ENCODE measurements at regions not wholly inside any gene's neighbourhood (a gene's known extent, or its start where the extent isn't known, plus 50 kb on each side); places are given as distances from the start of the nearest gene placed in this dataset.

DNA sequence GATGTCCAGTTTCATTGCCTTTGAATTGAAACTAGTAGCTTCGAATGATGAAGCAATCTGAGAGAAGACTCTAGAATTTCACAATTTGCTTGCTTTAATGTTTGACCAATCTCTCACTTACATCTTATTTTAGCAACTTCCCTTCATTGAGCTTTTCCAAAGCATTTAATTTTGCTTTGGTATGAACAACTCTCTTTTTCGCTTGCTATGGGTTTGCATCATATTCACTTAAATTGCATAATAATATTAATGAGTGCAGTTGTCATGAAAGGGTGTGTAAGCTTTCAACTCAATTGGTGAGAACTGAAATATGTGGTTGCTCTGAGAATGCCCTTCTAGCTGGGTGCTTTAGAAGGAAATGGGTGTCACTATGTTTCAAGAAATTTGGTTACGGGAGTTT is 309.2 kb downstream of the HLX start (continued):
- TF ChIP-seq, protein P1, sequence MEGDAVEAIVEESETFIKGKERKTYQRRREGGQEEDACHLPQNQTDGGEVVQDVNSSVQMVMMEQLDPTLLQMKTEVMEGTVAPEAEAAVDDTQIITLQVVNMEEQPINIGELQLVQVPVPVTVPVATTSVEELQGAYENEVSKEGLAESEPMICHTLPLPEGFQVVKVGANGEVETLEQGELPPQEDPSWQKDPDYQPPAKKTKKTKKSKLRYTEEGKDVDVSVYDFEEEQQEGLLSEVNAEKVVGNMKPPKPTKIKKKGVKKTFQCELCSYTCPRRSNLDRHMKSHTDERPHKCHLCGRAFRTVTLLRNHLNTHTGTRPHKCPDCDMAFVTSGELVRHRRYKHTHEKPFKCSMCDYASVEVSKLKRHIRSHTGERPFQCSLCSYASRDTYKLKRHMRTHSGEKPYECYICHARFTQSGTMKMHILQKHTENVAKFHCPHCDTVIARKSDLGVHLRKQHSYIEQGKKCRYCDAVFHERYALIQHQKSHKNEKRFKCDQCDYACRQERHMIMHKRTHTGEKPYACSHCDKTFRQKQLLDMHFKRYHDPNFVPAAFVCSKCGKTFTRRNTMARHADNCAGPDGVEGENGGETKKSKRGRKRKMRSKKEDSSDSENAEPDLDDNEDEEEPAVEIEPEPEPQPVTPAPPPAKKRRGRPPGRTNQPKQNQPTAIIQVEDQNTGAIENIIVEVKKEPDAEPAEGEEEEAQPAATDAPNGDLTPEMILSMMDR (IDR thresholded peaks at IDR 0.05): no peak
- TF ChIP-seq, protein P2, sequence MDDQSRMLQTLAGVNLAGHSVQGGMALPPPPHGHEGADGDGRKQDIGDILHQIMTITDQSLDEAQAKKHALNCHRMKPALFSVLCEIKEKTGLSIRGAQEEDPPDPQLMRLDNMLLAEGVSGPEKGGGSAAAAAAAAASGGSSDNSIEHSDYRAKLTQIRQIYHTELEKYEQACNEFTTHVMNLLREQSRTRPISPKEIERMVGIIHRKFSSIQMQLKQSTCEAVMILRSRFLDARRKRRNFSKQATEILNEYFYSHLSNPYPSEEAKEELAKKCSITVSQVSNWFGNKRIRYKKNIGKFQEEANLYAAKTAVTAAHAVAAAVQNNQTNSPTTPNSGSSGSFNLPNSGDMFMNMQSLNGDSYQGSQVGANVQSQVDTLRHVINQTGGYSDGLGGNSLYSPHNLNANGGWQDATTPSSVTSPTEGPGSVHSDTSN (IDR thresholded peaks at IDR 0.05): no peak
- TF ChIP-seq SIN3A (IDR thresholded peaks at IDR 0.05; ENCODE audit: borderline replicate concordance, low read depth, low read length) (no peak), GABPA (IDR thresholded peaks at IDR 0.05; ENCODE audit: low read depth) (no peak), EZH2phosphoT487 (IDR thresholded peaks at IDR 0.05; ENCODE audit: borderline replicate concordance, low read depth) (no peak), YY1 (IDR thresholded peaks at IDR 0.05; ENCODE audit: low read depth) (no peak), NFIC (IDR thresholded peaks at IDR 0.05; ENCODE audit: borderline replicate concordance) (no peak), EP300 (IDR thresholded peaks at IDR 0.05; ENCODE audit: borderline replicate concordance in 1 of 2, low read depth in 1 of 2, low read length in 1 of 2) (no peak)

DNA sequence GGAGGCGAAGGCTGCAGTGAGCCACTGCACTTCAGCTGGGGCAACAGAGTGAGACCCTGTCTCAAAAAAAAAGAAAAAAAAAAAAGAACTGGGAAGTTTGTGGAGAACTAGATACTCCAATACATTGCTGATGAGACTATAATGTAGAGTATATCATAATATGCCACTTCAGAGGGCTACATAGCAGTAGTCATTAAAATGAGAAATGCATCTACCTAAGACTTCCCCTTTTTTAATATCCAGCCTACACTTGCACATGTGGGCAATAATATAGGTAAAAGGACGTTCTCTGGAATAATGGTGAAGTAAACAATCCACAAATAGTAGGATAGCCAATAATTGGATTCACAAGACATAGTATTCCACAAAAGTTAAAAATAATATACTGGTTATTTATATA is 311.0 kb downstream of the HLX start:
- no peaks in the 10 kb centered on the region for H4K20me1 ChIP-seq (ENCODE audit: insufficient read depth)
- no peak overlapping the region for H3K4me2 ChIP-seq
- H3K9ac ChIP-seq: no peak overlapping the region
- no peak overlapping the region for H3K27ac ChIP-seq (ENCODE audit: low read depth in 2 of 2, low read length in 1 of 2)
- no peaks in the 10 kb centered on the region for H3K27me3 ChIP-seq (ENCODE audit: insufficient read depth)
- DNase-seq: no peak
- POLR2A ChIA-PET: no interaction called here
- no peaks in the 10 kb centered on the region; the same call in 1 of the 2 replicates for H3K9me2 ChIP-seq
- no peak for TF ChIP-seq RAD21 (IDR thresholded peaks at IDR 0.05; ENCODE audit: low read length)
- TF ChIP-seq TAF1 (IDR thresholded peaks at IDR 0.05; ENCODE audit: borderline replicate concordance, low read depth, low read length): no peak
- TF ChIP-seq RFX5 (IDR thresholded peaks at IDR 0.05; ENCODE audit: low read length): no peak
- TF ChIP-seq, protein P1 (IDR thresholded peaks at IDR 0.05): no peak
- no peak for TF ChIP-seq FOXJ3 (CRISPR knock-in tag; IDR thresholded peaks at IDR 0.05)
- no peak for TF ChIP-seq POLR2AphosphoS5 (IDR thresholded peaks at IDR 0.05; ENCODE audit: low read depth, low read length)
- TF ChIP-seq, protein P3, sequence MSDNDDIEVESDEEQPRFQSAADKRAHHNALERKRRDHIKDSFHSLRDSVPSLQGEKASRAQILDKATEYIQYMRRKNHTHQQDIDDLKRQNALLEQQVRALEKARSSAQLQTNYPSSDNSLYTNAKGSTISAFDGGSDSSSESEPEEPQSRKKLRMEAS (IDR thresholded peaks at IDR 0.05; ENCODE audit: low read depth): no peak
- TF ChIP-seq, protein P4, sequence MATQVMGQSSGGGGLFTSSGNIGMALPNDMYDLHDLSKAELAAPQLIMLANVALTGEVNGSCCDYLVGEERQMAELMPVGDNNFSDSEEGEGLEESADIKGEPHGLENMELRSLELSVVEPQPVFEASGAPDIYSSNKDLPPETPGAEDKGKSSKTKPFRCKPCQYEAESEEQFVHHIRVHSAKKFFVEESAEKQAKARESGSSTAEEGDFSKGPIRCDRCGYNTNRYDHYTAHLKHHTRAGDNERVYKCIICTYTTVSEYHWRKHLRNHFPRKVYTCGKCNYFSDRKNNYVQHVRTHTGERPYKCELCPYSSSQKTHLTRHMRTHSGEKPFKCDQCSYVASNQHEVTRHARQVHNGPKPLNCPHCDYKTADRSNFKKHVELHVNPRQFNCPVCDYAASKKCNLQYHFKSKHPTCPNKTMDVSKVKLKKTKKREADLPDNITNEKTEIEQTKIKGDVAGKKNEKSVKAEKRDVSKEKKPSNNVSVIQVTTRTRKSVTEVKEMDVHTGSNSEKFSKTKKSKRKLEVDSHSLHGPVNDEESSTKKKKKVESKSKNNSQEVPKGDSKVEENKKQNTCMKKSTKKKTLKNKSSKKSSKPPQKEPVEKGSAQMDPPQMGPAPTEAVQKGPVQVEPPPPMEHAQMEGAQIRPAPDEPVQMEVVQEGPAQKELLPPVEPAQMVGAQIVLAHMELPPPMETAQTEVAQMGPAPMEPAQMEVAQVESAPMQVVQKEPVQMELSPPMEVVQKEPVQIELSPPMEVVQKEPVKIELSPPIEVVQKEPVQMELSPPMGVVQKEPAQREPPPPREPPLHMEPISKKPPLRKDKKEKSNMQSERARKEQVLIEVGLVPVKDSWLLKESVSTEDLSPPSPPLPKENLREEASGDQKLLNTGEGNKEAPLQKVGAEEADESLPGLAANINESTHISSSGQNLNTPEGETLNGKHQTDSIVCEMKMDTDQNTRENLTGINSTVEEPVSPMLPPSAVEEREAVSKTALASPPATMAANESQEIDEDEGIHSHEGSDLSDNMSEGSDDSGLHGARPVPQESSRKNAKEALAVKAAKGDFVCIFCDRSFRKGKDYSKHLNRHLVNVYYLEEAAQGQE (IDR thresholded peaks at IDR 0.05; ENCODE audit: low read depth, low read length): no peak
- no peak for TF ChIP-seq NRF1 (IDR thresholded peaks at IDR 0.05; ENCODE audit: low read depth, low read length)
- no peak for TF ChIP-seq GABPA (IDR thresholded peaks at IDR 0.05; ENCODE audit: low read depth)
- TF ChIP-seq, protein P2 (IDR thresholded peaks at IDR 0.05): no peak
- TF ChIP-seq, protein P5, sequence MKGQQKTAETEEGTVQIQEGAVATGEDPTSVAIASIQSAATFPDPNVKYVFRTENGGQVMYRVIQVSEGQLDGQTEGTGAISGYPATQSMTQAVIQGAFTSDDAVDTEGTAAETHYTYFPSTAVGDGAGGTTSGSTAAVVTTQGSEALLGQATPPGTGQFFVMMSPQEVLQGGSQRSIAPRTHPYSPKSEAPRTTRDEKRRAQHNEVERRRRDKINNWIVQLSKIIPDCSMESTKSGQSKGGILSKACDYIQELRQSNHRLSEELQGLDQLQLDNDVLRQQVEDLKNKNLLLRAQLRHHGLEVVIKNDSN (IDR thresholded peaks at IDR 0.05; ENCODE audit: borderline replicate concordance, low read depth): no peak
- TF ChIP-seq GATA2 (CRISPR knock-in tag; IDR thresholded peaks at IDR 0.05): no peak
- TF ChIP-seq SIN3A (IDR thresholded peaks at IDR 0.05; ENCODE audit: borderline replicate concordance, low read depth, low read length): no peak
- no peak for TF ChIP-seq FOSL2 (IDR thresholded peaks at IDR 0.05; ENCODE audit: borderline replicate concordance, low read depth)
- TF ChIP-seq JUND (IDR thresholded peaks at IDR 0.05): no peak
- H3K79me2 ChIP-seq (ENCODE audit: insufficient read depth): no peaks in the 10 kb centered on the region
- CTCF ChIA-PET: interaction anchor here (6.2 kb wide), 1 partner anchor 13 kb away, joined by 31 read pairs; no protein-coding TSS in a partner anchor
- H3K9me3 ChIP-seq: peaks cover 3% of the 10 kb centered on the region; the same call in 1 of the 2 replicates
- WGBS (ENCODE audit: low lambda C conversion rate): 74% methylated on average over 2 of the region's 2 CpGs
- H3K36me3 ChIP-seq (replicated peaks in 1 of 2; ENCODE audit: control insufficient read depth in 1 of 2, insufficient read depth in 2 of 2, low read length in 1 of 2): no peaks in the 10 kb centered on the region
- no peaks in the 10 kb centered on the region for H3F3A ChIP-seq (replicated peaks; ENCODE audit: insufficient read depth)
- no peaks in the 10 kb centered on the region; a peak in 1 of 4 replicates for H3K4me1 ChIP-seq (ENCODE audit: control insufficient read depth in 1 of 2, insufficient read depth in 2 of 2, low read depth in 1 of 2, low read length in 1 of 2)
- H3K4me3 ChIP-seq (ENCODE audit: low read depth in 2 of 2, low read length in 1 of 2): no peak overlapping the region
- no peak overlapping the region for H2AFZ ChIP-seq (ENCODE audit: low read depth)
